Caco-2 (cell line): ENCODE measurements at regions not wholly inside any gene's neighbourhood (a gene's known extent, or its start where the extent isn't known, plus 50 kb on each side); places are given as distances from the start of the nearest gene placed in this dataset.

Source experiments
- BruUV-seq: library from RNA; stranded (reverse); fragments of 400-500 nt; replicated peaks from 2 replicates; lab custom pipeline; 2021; lab: Mats Ljungman, UMichigan
- CTCF ChIA-PET: fragments of 300-600 bp; sonication (Branson Sonifier 250); formaldehyde crosslinking; loops from one replicate; lab custom pipeline; 2022; ENCODE audit warnings: antibody characterized with exemption; lab: Charles Lee
- POLR2A ChIA-PET: fragments of 300-600 bp; sonication (Branson Sonifier 250); formaldehyde crosslinking; loops from one replicate; lab custom pipeline; 2022; ENCODE audit warnings: antibody characterized with exemption; lab: Charles Lee
- DNase-seq, 2 experiments: peaks; one replicate each; pipeline versions ENCODE4 v3.0.0 to v3.0.0-alpha.2; 2020 to 2022
- H3K27me3 ChIP-seq: replicated peaks from 2 replicates; pipeline ENCODE4 v1.6.0; 2011; ENCODE audit warnings: low read length; ENCODE audit not compliant: control insufficient read depth, insufficient read depth
- H3K36me3 ChIP-seq: 2 replicates; pipeline ENCODE4 v1.5.1; 2011; ENCODE audit warnings: low read length; ENCODE audit not compliant: control insufficient read depth, insufficient read depth
- H3K4me1 ChIP-seq: fragments of 250-450 bp; sonication (Bioruptor Pico); 2 replicates; pipeline ENCODE4 v1.5.1; 2020; ENCODE audit warnings: mild to moderate bottlenecking
- H3K4me3 ChIP-seq: 2 replicates; pipeline ENCODE4 v1.5.1; 2011; ENCODE audit warnings: low read depth, mild to moderate bottlenecking, control low read depth, low read length
- H3K9me3 ChIP-seq: fragments of 250-450 bp; sonication (Bioruptor Pico); 2 replicates; pipeline ENCODE4 v1.5.1; 2020; ENCODE audit warnings: mild to moderate bottlenecking, moderate library complexity
- H3K27ac Mint-ChIP-seq: one replicate; pipeline ENCODE4 v1.8.0; 2022; ENCODE audit warnings: mixed read lengths; ENCODE audit not compliant: unreplicated experiment
- H3K27me3 Mint-ChIP-seq: one replicate; pipeline ENCODE4 v1.8.0; 2022; ENCODE audit warnings: mixed read lengths; ENCODE audit not compliant: insufficient read depth, unreplicated experiment
- H3K36me3 Mint-ChIP-seq: one replicate; pipeline ENCODE4 v1.8.0; 2022; ENCODE audit warnings: mild to moderate bottlenecking, mixed read lengths; ENCODE audit not compliant: insufficient read depth, unreplicated experiment
- H3K4me1 Mint-ChIP-seq: one replicate; pipeline ENCODE4 v1.8.0; 2022; ENCODE audit warnings: low read depth, mixed read lengths; ENCODE audit not compliant: unreplicated experiment
- H3K4me3 Mint-ChIP-seq: one replicate; pipeline ENCODE4 v1.8.0; 2022; ENCODE audit warnings: mild to moderate bottlenecking, moderate library complexity, mixed read lengths; ENCODE audit not compliant: unreplicated experiment
- H3K9me3 Mint-ChIP-seq: one replicate; pipeline ENCODE4 v1.8.0; 2022; ENCODE audit warnings: mixed read lengths; ENCODE audit not compliant: unreplicated experiment
- CTCF ChIP-seq, 2 experiments: fragments of 200-600 bp in 1 of 2; IDR thresholded peaks; 1 replicate in 1 of 2; 2 replicates in 1 of 2; pipeline versions ENCODE4 v1.5.1 to v1.8.0; 2011 to 2022; ENCODE audit warnings: antibody characterized with exemption in 1 of 2, control low read depth in 1 of 2, inconsistent platforms in 1 of 2, low read depth in 1 of 2, low read length in 1 of 2, mild to moderate bottlenecking in 1 of 2, moderate library complexity in 1 of 2; ENCODE audit not compliant: insufficient read depth in 1 of 2, severe bottlenecking in 1 of 2, unreplicated experiment in 1 of 2
- intact Hi-C: fragments of 100-400 bp; cut with micrococcal nuclease; formaldehyde crosslinking; loops from one replicate; pipeline ENCODE4 v1.10.0; 2022; ENCODE audit not compliant: unreplicated experiment

GRCh38 chr20:40942006-40942405 is 86.6 kb upstream of the TOP1 start:
- Histone ChIP-seq H3K27me3 (no peaks in the 10 kb centered on the region), H3K4me1 (no peaks in the 10 kb centered on the region; the same call in 1 of the 2 replicates), H3K9me3 (no peaks in the 10 kb centered on the region), H3K36me3 (no peaks in the 10 kb centered on the region), H3K4me3 (no peak overlapping the region)
- H3K4me1 Mint-ChIP-seq = no peaks in the 10 kb centered on the region
- peaks cover 18% of the 10 kb centered on the region for H3K27me3 Mint-ChIP-seq
- BruUV-seq = no TSS peak
- H3K9me3 Mint-ChIP-seq = no peaks in the 10 kb centered on the region
- no peaks in the 10 kb centered on the region for H3K36me3 Mint-ChIP-seq
- no peak overlapping the region for H3K27ac Mint-ChIP-seq
- H3K4me3 Mint-ChIP-seq = no peak overlapping the region
- DNase-seq = no peak
- intact Hi-C loops = no loop called here
- CTCF ChIA-PET = interaction anchor here (0.8 kb wide), 1 partner anchor 145 kb away, joined by 3 read pairs; no protein-coding TSS in a partner anchor
- no peak for TF ChIP-seq CTCF (IDR thresholded peaks at IDR 0.05; ENCODE audit: insufficient read depth in 1 of 2, low read depth in 1 of 2, low read length in 1 of 2, severe bottlenecking in 1 of 2, unreplicated experiment in 1 of 2)
- POLR2A ChIA-PET = no interaction called here

- H3K4me3 ChIP-seq = no peak overlapping the region
- no peaks in the 10 kb centered on the region for H3K36me3 ChIP-seq
- peaks cover 13% of the 10 kb centered on the region for H3K27me3 Mint-ChIP-seq
- H3K36me3 Mint-ChIP-seq = no peaks in the 10 kb centered on the region
- no peak for TF ChIP-seq CTCF (IDR thresholded peaks at IDR 0.05; ENCODE audit: insufficient read depth in 1 of 2, low read depth in 1 of 2, low read length in 1 of 2, severe bottlenecking in 1 of 2, unreplicated experiment in 1 of 2)
- intact Hi-C loops = no loop called here
- H3K4me1 ChIP-seq = no peaks in the 10 kb centered on the region; the same call in 1 of the 2 replicates
- H3K27me3 ChIP-seq = no peaks in the 10 kb centered on the region
- ChIA-PET POLR2A (no interaction called here), CTCF (interaction anchor here (1.0 kb wide), 1 partner anchor 202 kb away, joined by 4 read pairs; no protein-coding TSS in a partner anchor)
- H3K4me1 Mint-ChIP-seq = no peaks in the 10 kb centered on the region
- no peaks in the 10 kb centered on the region for H3K9me3 ChIP-seq
- no peak overlapping the region for H3K27ac Mint-ChIP-seq
- no peaks in the 10 kb centered on the region for H3K9me3 Mint-ChIP-seq
- no peak for DNase-seq
- no TSS peak for BruUV-seq
- H3K4me3 Mint-ChIP-seq = no peak overlapping the region
These were observed 85.8 kb upstream of the TOP1 start for GRCh38 chr20:40942775-40943174.

- peaks cover 11% of the 10 kb centered on the region for H3K27me3 Mint-ChIP-seq
- H3K9me3 Mint-ChIP-seq = no peaks in the 10 kb centered on the region
- Histone ChIP-seq H3K4me3 (no peak overlapping the region), H3K4me1 (peaks cover 3% of the 10 kb centered on the region), H3K27me3 (no peaks in the 10 kb centered on the region), H3K9me3 (no peaks in the 10 kb centered on the region), H3K36me3 (no peaks in the 10 kb centered on the region)
- ChIA-PET CTCF (interaction anchor here (1.0 to 1.4 kb wide), 4 partner anchors 10 to 202 kb away, joined by 3 to 7 read pairs (median 4); no protein-coding TSS in a partner anchor), POLR2A (no interaction called here)
- BruUV-seq = no TSS peak
- no peak overlapping the region for H3K4me3 Mint-ChIP-seq
- DNase-seq = no peak
- no peaks in the 10 kb centered on the region for H3K36me3 Mint-ChIP-seq
- intact Hi-C loops = no loop called here
- no peaks in the 10 kb centered on the region for H3K4me1 Mint-ChIP-seq
- no peak for TF ChIP-seq CTCF (IDR thresholded peaks at IDR 0.05; ENCODE audit: insufficient read depth in 1 of 2, low read depth in 1 of 2, low read length in 1 of 2, severe bottlenecking in 1 of 2, unreplicated experiment in 1 of 2)
- H3K27ac Mint-ChIP-seq = no peak overlapping the region
These were observed 85.0 kb upstream of the TOP1 start for GRCh38 chr20:40943591-40943990.
